Keratinocyte (primary cell): ENCODE measurements at regions not wholly inside any gene's neighbourhood (a gene's known extent, or its start where the extent isn't known, plus 50 kb on each side); places are given as distances from the start of the nearest gene placed in this dataset.

Experiments used
- DNase-seq: peaks from one replicate; pipeline ENCODE4 v3.0.0-alpha.2; 2011; ENCODE audit warnings: low read depth, missing footprints, low spot score
- FAIRE-seq: peaks from 2 replicates; lab custom pipeline; 2011; peaks lifted over from hg19 to GRCh38; lab: Jason Lieb, UNC
- H2AFZ ChIP-seq: 2 replicates; pipeline ENCODE4 v1.6.0; 2012; ENCODE audit warnings: low read length, control low read depth, inconsistent platforms; ENCODE audit not compliant: control insufficient read depth
- H3K27ac ChIP-seq: 2 replicates; pipeline ENCODE4 v1.5.1; 2011; ENCODE audit warnings: low read length; ENCODE audit not compliant: control insufficient read depth, insufficient read depth
- H3K27me3 ChIP-seq: 3 replicates; pipeline ENCODE4 v1.6.0; 2011; ENCODE audit warnings: low read length; ENCODE audit not compliant: control insufficient read depth, insufficient read depth; ENCODE audit errors: extremely low read depth
- H3K36me3 ChIP-seq, 2 experiments: 2 replicates in 1 of 2; 3 replicates in 1 of 2; pipeline ENCODE4 v1.5.1; 2011; ENCODE audit warnings: low read length in 2 of 2, mild to moderate bottlenecking in 1 of 2; ENCODE audit not compliant: control insufficient read depth in 2 of 2, insufficient read depth in 2 of 2; ENCODE audit errors: extremely low read depth in 1 of 2
- H3K4me1 ChIP-seq: 3 replicates; pipeline ENCODE4 v1.5.1; 2011; ENCODE audit warnings: low read length; ENCODE audit not compliant: control insufficient read depth, insufficient read depth; ENCODE audit errors: extremely low read depth
- H3K4me2 ChIP-seq: 3 replicates; pipeline ENCODE4 v1.6.0; 2011; ENCODE audit warnings: low read depth, low read length; ENCODE audit not compliant: control insufficient read depth, insufficient read depth; ENCODE audit errors: extremely low read depth
- H3K4me3 ChIP-seq, 3 experiments: fragments of 200-600 bp in 1 of 3; sonication (generic) in 1 of 3; 2 replicates in 2 of 3; 3 replicates in 1 of 3; pipeline ENCODE4 v1.5.1; 2011 to 2016; ENCODE audit warnings: low read length in 3 of 3, mild to moderate bottlenecking in 3 of 3, control low read depth in 2 of 3, inconsistent platforms in 1 of 3, low read depth in 1 of 3, mixed read lengths in 1 of 3, mixed run types in 1 of 3, moderate library complexity in 1 of 3; ENCODE audit not compliant: control insufficient read depth in 2 of 3, insufficient read depth in 2 of 3; ENCODE audit errors: extremely low read depth in 1 of 3
- H3K79me2 ChIP-seq: 2 replicates; pipeline ENCODE4 v1.6.0; 2012; ENCODE audit warnings: low read length; ENCODE audit not compliant: control insufficient read depth, insufficient read depth
- H3K9ac ChIP-seq: 3 replicates; pipeline ENCODE4 v1.6.0; 2011; ENCODE audit warnings: low read length; ENCODE audit not compliant: control insufficient read depth, insufficient read depth; ENCODE audit errors: extremely low read depth
- H3K9me1 ChIP-seq: 3 replicates; pipeline ENCODE4 v1.6.0; 2011; ENCODE audit warnings: low read length; ENCODE audit not compliant: control insufficient read depth, insufficient read depth; ENCODE audit errors: extremely low read depth
- H3K9me3 ChIP-seq: 2 replicates; pipeline ENCODE4 v1.5.1; 2012; ENCODE audit warnings: low read depth, low read length; ENCODE audit not compliant: control insufficient read depth
- H4K20me1 ChIP-seq: 3 replicates; pipeline ENCODE4 v1.6.0; 2011; ENCODE audit warnings: low read length; ENCODE audit not compliant: control insufficient read depth, insufficient read depth; ENCODE audit errors: extremely low read depth
- CTCF ChIP-seq, 3 experiments: IDR thresholded peaks in 1 of 3; conservative IDR thresholded peaks in 1 of 3; optimal IDR thresholded peaks in 1 of 3; 2 replicates in 2 of 3; 3 replicates in 1 of 3; pipeline versions ENCODE3 to v1.5.1; 2011; ENCODE audit warnings: low read length in 3 of 3, mild to moderate bottlenecking in 3 of 3, moderate library complexity in 2 of 3, control low read depth in 1 of 3, inconsistent platforms in 1 of 3; ENCODE audit not compliant: insufficient read depth in 2 of 3; ENCODE audit errors: extremely low read depth in 1 of 3
- EZH2 ChIP-seq: IDR thresholded peaks from one replicate; pipeline ENCODE4 v1.6.1; 2012; ENCODE audit warnings: inconsistent platforms, mild to moderate bottlenecking, low read length, moderate library complexity
- dilution Hi-C: fragments of 300-500 bp; cut with MboI; formaldehyde crosslinking; loops from one replicate; pipeline ENCODE4 v1.7.0; 2020; ENCODE audit warnings: low sequenced_read_pairs; ENCODE audit not compliant: extremely low pct_ligation_motif_present

GRCh38 chr16:76670125-76670857 lies 393.1 kb downstream of the CNTNAP4 start:
- DNase-seq (no peak), FAIRE-seq (no peak)
- Histone ChIP-seq H3K36me3 (no peaks in the 10 kb centered on the region), H3K4me1 (no peaks in the 10 kb centered on the region), H3K9me3 (peaks cover 1% of the 10 kb centered on the region), H3K9ac (no peak overlapping the region), H3K27ac (no peak overlapping the region), H4K20me1 (no peaks in the 10 kb centered on the region), H3K4me2 (no peak overlapping the region), H3K79me2 (no peaks in the 10 kb centered on the region), H3K4me3 (no peak overlapping the region), H3K27me3 (no peaks in the 10 kb centered on the region), H3K9me1 (no peaks in the 10 kb centered on the region), H2AFZ (no peak overlapping the region)
- TF ChIP-seq CTCF (optimal IDR thresholded peaks at IDR 0.05 in 1 of 3, IDR thresholded peaks at IDR 0.05 in 1 of 3, conservative IDR thresholded peaks at IDR 0.05 in 1 of 3; ENCODE audit: extremely low read depth in 1 of 3, insufficient read depth in 2 of 3, low read length in 3 of 3), result no peak
- no peak for TF ChIP-seq EZH2
- dilution Hi-C loops, result no loop called here

- H3K9me1 ChIP-seq, result no peaks in the 10 kb centered on the region
- no peaks in the 10 kb centered on the region for H3K9me3 ChIP-seq
- dilution Hi-C loops, result no loop called here
- no peak overlapping the region for H2AFZ ChIP-seq
- H3K36me3 ChIP-seq, result no peaks in the 10 kb centered on the region
- no peaks in the 10 kb centered on the region for H3K4me1 ChIP-seq
- H3K79me2 ChIP-seq, result no peaks in the 10 kb centered on the region
- no peak overlapping the region for H3K27ac ChIP-seq
- no peak overlapping the region for H3K4me3 ChIP-seq
- FAIRE-seq (peak; percentile 61), DNase-seq (no peak)
- no peak overlapping the region for H3K4me2 ChIP-seq
- H3K9ac ChIP-seq, result no peak overlapping the region
- TF ChIP-seq EZH2 (no peak), CTCF (optimal IDR thresholded peaks at IDR 0.05 in 1 of 3, IDR thresholded peaks at IDR 0.05 in 1 of 3, conservative IDR thresholded peaks at IDR 0.05 in 1 of 3; ENCODE audit: extremely low read depth in 1 of 3, insufficient read depth in 2 of 3, low read length in 3 of 3) (no peak)
- no peaks in the 10 kb centered on the region for H3K27me3 ChIP-seq
- no peaks in the 10 kb centered on the region for H4K20me1 ChIP-seq
These were observed 399.2 kb downstream of the CNTNAP4 start for GRCh38 chr16:76676356-76676755.
